ENCODE measurements at regions not wholly inside any gene's neighbourhood (a gene's known extent, or its start where the extent isn't known, plus 50 kb on each side); places are given as distances from the start of the nearest gene placed in this dataset.

DNA sequence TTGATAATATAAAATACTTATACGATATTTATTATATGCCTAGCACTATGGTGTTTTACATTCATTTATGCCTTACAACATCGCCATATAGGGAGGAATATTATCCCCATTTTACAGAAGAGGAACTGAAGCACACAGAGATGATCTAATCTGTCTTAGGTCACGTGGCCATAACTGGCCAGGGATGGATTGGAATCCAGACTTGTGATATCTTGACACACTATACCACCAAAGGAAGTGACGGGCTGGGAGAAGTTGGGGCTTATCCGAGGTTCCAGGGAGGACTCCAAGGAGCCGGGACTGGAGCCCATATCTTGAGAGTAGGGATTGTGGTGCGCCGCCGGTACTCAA is 129.8 kb downstream of the TMEM174 start:
- TF ChIP-seq, protein P1, sequence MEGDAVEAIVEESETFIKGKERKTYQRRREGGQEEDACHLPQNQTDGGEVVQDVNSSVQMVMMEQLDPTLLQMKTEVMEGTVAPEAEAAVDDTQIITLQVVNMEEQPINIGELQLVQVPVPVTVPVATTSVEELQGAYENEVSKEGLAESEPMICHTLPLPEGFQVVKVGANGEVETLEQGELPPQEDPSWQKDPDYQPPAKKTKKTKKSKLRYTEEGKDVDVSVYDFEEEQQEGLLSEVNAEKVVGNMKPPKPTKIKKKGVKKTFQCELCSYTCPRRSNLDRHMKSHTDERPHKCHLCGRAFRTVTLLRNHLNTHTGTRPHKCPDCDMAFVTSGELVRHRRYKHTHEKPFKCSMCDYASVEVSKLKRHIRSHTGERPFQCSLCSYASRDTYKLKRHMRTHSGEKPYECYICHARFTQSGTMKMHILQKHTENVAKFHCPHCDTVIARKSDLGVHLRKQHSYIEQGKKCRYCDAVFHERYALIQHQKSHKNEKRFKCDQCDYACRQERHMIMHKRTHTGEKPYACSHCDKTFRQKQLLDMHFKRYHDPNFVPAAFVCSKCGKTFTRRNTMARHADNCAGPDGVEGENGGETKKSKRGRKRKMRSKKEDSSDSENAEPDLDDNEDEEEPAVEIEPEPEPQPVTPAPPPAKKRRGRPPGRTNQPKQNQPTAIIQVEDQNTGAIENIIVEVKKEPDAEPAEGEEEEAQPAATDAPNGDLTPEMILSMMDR (conservative IDR thresholded peaks at IDR 0.05; ENCODE audit: low read length), result no peak
- TF ChIP-seq EZH2phosphoT487 (IDR thresholded peaks at IDR 0.05; ENCODE audit: borderline replicate concordance, low read depth, low read length), result no peak
